Tibial nerve (tissue), 4 donors: ENCODE measurements at regions not wholly inside any gene's neighbourhood (a gene's known extent, or its start where the extent isn't known, plus 50 kb on each side); places are given as distances from the start of the nearest gene placed in this dataset.

Experiments
- DNase-seq, 2 donors: peaks; one replicate each; pipeline ENCODE4 v3.0.0-alpha.2; 2019; ENCODE audit warnings: low spot score in 2 of 2
- H3K27ac ChIP-seq, 4 donors: fragments of 200-600 bp; sonication (generic) in 3 of 4; one replicate each; pipeline ENCODE4 v1.5.1; 2017 to 2019; ENCODE audit warnings: mild to moderate bottlenecking in 1 of 4
- H3K27me3 ChIP-seq, 2 donors: fragments of 200-600 bp; sonication (generic) in 1 of 2; one replicate each; pipeline versions ENCODE4 v1.5.1 to v1.6.0; 2017 to 2019
- H3K36me3 ChIP-seq, 3 donors: fragments of 200-600 bp; sonication (generic); one replicate each; pipeline ENCODE4 v1.5.1; 2018 to 2019
- H3K4me1 ChIP-seq, 4 donors: fragments of 200-600 bp; sonication (generic) in 3 of 4; one replicate each; pipeline ENCODE4 v1.5.1; 2017 to 2019
- H3K4me3 ChIP-seq, 4 donors: fragments of 200-600 bp; sonication (generic) in 3 of 4; one replicate each; pipeline ENCODE4 v1.5.1; 2017 to 2019; ENCODE audit warnings: mild to moderate bottlenecking in 1 of 4, moderate library complexity in 1 of 4
- H3K9me3 ChIP-seq, 4 donors: fragments of 200-600 bp; sonication (generic) in 3 of 4; one replicate each; pipeline ENCODE4 v1.5.1; 2017 to 2019
- CTCF ChIP-seq, 5 experiments: fragments of 200-600 bp in 3 of 5; fragments of 450-650 bp in 2 of 5; sonication (generic) in 3 of 5; IDR thresholded peaks; one replicate each; pipeline ENCODE4 v1.5.1; 2016 to 2019; ENCODE audit warnings: antibody characterized with exemption in 5 of 5, mild to moderate bottlenecking in 3 of 5, moderate library complexity in 2 of 5
- EP300 ChIP-seq, 2 donors: sonication (generic); formaldehyde crosslinking; IDR thresholded peaks; one replicate each; pipeline ENCODE4 v1.6.1; 2017; ENCODE audit warnings: antibody characterized with exemption in 2 of 2, mild to moderate bottlenecking in 1 of 2
- POLR2A ChIP-seq, 2 donors: fragments of 450-650 bp; IDR thresholded peaks; one replicate each; pipeline ENCODE4 v1.6.1; 2017; ENCODE audit warnings: antibody characterized with exemption in 2 of 2, mild to moderate bottlenecking in 2 of 2, moderate library complexity in 2 of 2
- WGBS, 2 donors: methylation state at CpG; one replicate each; pipeline ENCODE4 v1.1.5; 2018; 5-methylcytosine and 5-hydroxymethylcytosine counted together

- H3K4me3 ChIP-seq = no peak overlapping the region
- H3K9me3 ChIP-seq = no peaks in the 10 kb centered on the region
- TF ChIP-seq CTCF (IDR thresholded peaks at IDR 0.05) (no peak), POLR2A (IDR thresholded peaks at IDR 0.05) (no peak), EP300 (IDR thresholded peaks at IDR 0.05) (no peak)
- H3K27me3 ChIP-seq = no peaks in the 10 kb centered on the region
- H3K27ac ChIP-seq = no peak overlapping the region
- 71 to 80% methylated on average over 3 of the region's 3 CpGs for WGBS, 2 donors
- H3K36me3 ChIP-seq = no peaks in the 10 kb centered on the region
- no peak for DNase-seq
- peaks cover 0 to 7% (median 0%) of the 10 kb centered on the region in 4 donors for H3K4me1 ChIP-seq
These were observed 393.3 kb upstream of the AUTS2 start for GRCh38 chr7:69204943-69205342.

GRCh38 chr7:69205581-69205980 is 392.7 kb upstream of the AUTS2 start:
- Histone ChIP-seq H3K4me3 (no peak overlapping the region), H3K9me3 (no peaks in the 10 kb centered on the region), H3K4me1 (peaks cover 0 to 7% (median 0%) of the 10 kb centered on the region in 4 donors), H3K27me3 (no peaks in the 10 kb centered on the region), H3K27ac (no peak overlapping the region), H3K36me3 (no peaks in the 10 kb centered on the region)
- no peak for DNase-seq
- TF ChIP-seq POLR2A (IDR thresholded peaks at IDR 0.05) (no peak), EP300 (IDR thresholded peaks at IDR 0.05) (no peak)

GRCh38 chr7:69208276-69208675 is 390.0 kb upstream of the AUTS2 start:
- Histone ChIP-seq H3K4me1 (peaks cover 0 to 7% (median 0%) of the 10 kb centered on the region in 4 donors), H3K4me3 (no peak overlapping the region), H3K36me3 (no peaks in the 10 kb centered on the region), H3K27me3 (no peaks in the 10 kb centered on the region), H3K9me3 (no peaks in the 10 kb centered on the region), H3K27ac (no peak overlapping the region)
- TF ChIP-seq EP300 (IDR thresholded peaks at IDR 0.05) = no peak
- no peak for TF ChIP-seq CTCF (IDR thresholded peaks at IDR 0.05)
- WGBS, 2 donors = 70 to 72% methylated on average over 6 of the region's 6 CpGs
- no peak for DNase-seq

- no peaks in the 10 kb centered on the region for H3K9me3 ChIP-seq
- peaks cover 0 to 7% (median 0%) of the 10 kb centered on the region in 4 donors for H3K4me1 ChIP-seq
- H3K36me3 ChIP-seq = no peaks in the 10 kb centered on the region
- WGBS, 2 donors = 83 to 86% methylated on average over 6 of the region's 6 CpGs
- DNase-seq = no peak
- H3K4me3 ChIP-seq = no peak overlapping the region
- no peaks in the 10 kb centered on the region for H3K27me3 ChIP-seq
- no peak overlapping the region for H3K27ac ChIP-seq
- no peak for TF ChIP-seq EP300 (IDR thresholded peaks at IDR 0.05)
- TF ChIP-seq POLR2A (IDR thresholded peaks at IDR 0.05) = no peak
- TF ChIP-seq CTCF (IDR thresholded peaks at IDR 0.05) = no peak
These were observed 389.4 kb upstream of the AUTS2 start for GRCh38 chr7:69208848-69209247.

GRCh38 chr7:69211336-69211735 is 386.9 kb upstream of the AUTS2 start:
- Histone ChIP-seq H3K27ac (no peak overlapping the region), H3K27me3 (no peaks in the 10 kb centered on the region), H3K9me3 (no peaks in the 10 kb centered on the region), H3K36me3 (no peaks in the 10 kb centered on the region), H3K4me3 (no peak overlapping the region), H3K4me1 (no peaks in the 10 kb centered on the region)
- no peak for TF ChIP-seq POLR2A (IDR thresholded peaks at IDR 0.05)
- TF ChIP-seq CTCF (IDR thresholded peaks at IDR 0.05) = no peak
- no peak for TF ChIP-seq EP300 (IDR thresholded peaks at IDR 0.05)
- whole genome bisulfite sequencing, 2 donors = 78 to 95% methylated on average over 10 of the region's 10 CpGs
- no peak for DNase-seq

- WGBS, 2 donors = 73 to 82% methylated on average over 6 of the region's 6 CpGs
- no peak for TF ChIP-seq EP300 (IDR thresholded peaks at IDR 0.05)
- TF ChIP-seq CTCF (IDR thresholded peaks at IDR 0.05) = no peak
- no peak for TF ChIP-seq POLR2A (IDR thresholded peaks at IDR 0.05)
- no peak for DNase-seq
- no peaks in the 10 kb centered on the region for H3K36me3 ChIP-seq
- H3K4me3 ChIP-seq = no peak overlapping the region
- no peak overlapping the region for H3K27ac ChIP-seq
- H3K27me3 ChIP-seq = no peaks in the 10 kb centered on the region
- H3K9me3 ChIP-seq = no peaks in the 10 kb centered on the region
- H3K4me1 ChIP-seq = no peaks in the 10 kb centered on the region
These were observed 386.5 kb upstream of the AUTS2 start for GRCh38 chr7:69211739-69212138.
